GM18870 (cell line): ENCODE measurements at regions not wholly inside any gene's neighbourhood (a gene's known extent, or its start where the extent isn't known, plus 50 kb on each side); places are given as distances from the start of the nearest gene placed in this dataset.
"Not testable (repeated sequence)": the region's sequence is repeated elsewhere in the genome, so short reads cannot be mapped to it uniquely, and the experiment has no call there.

Experiments
- ATAC-seq: cut with Tn5 transposase; IDR thresholded peaks from one replicate; pipeline ENCODE4 v1.9.1; 2021; ENCODE audit warnings: moderate library complexity; ENCODE audit not compliant: unreplicated experiment

GRCh38 chr20:1827510-1827973 lies 67.7 kb upstream of the SIRPA start:
- ATAC-seq, result no peak

- ATAC-seq, result no peak
These were observed 69.2 kb upstream of the SIRPA start for GRCh38 chr20:1825938-1826445.

GRCh38 chr20:1825507-1825906 lies 69.7 kb upstream of the SIRPA start:
- no peak for ATAC-seq

GRCh38 chr20:1824834-1825233 lies 70.4 kb upstream of the SIRPA start:
- ATAC-seq, result no peak

GRCh38 chr20:1824181-1824580 lies 71.0 kb upstream of the SIRPA start:
- ATAC-seq, result no peak

GRCh38 chr20:1823450-1823844 lies 71.8 kb upstream of the SIRPA start:
- no peak for ATAC-seq

- ATAC-seq, result no peak
These were observed 72.4 kb upstream of the SIRPA start for GRCh38 chr20:1822564-1823449.

GRCh38 chr20:1820138-1821079 lies 74.8 kb upstream of the SIRPA start:
- no peak for ATAC-seq

GRCh38 chr20:1819311-1820137 lies 75.7 kb upstream of the SIRPA start:
- ATAC-seq, result no peak

- no peak for ATAC-seq
These were observed 76.3 kb upstream of the SIRPA start for GRCh38 chr20:1818895-1819294.

GRCh38 chr20:1818247-1818840 lies 76.9 kb upstream of the SIRPA start:
- ATAC-seq, result no peak

- no peak for ATAC-seq
These were observed 77.5 kb upstream of the SIRPA start for GRCh38 chr20:1817577-1818211.

GRCh38 chr20:1816384-1817381 lies 78.5 kb upstream of the SIRPA start:
- no peak for ATAC-seq

- ATAC-seq, result no peak
These were observed 79.6 kb upstream of the SIRPA start for GRCh38 chr20:1815502-1816085.

- not testable (repeated sequence) for ATAC-seq
These were observed 80.3 kb upstream of the SIRPA start for GRCh38 chr20:1814861-1815260.

GRCh38 chr20:1813674-1814635 lies 81.3 kb upstream of the SIRPA start:
- ATAC-seq, result no peak

GRCh38 chr20:1813101-1813529 lies 82.1 kb upstream of the SIRPA start:
- ATAC-seq, result no peak
